Activated naive CD4-positive, alpha-beta T cell treated with anti-CD3 and anti-CD28 coated beads for 36 hours (primary cell): ENCODE measurements at regions not wholly inside any gene's neighbourhood (a gene's known extent, or its start where the extent isn't known, plus 50 kb on each side); places are given as distances from the start of the nearest gene placed in this dataset.

ENCODE experiments used
- CTCF ChIA-PET: fragments of 350-600 bp; sonication (Branson Sonifier 250); formaldehyde crosslinking; loops from one replicate; lab custom pipeline; 2021; ENCODE audit warnings: antibody characterized with exemption; lab: Charles Lee
- DNase-seq: peaks from one replicate; pipeline ENCODE4 v3.0.0-alpha.2; 2020
- H3K27ac Mint-ChIP-seq: one replicate; pipeline ENCODE4 v1.8.0; 2021; ENCODE audit warnings: mild to moderate bottlenecking, mixed read lengths
- H3K27me3 Mint-ChIP-seq: one replicate; pipeline ENCODE4 v1.8.0; 2021; ENCODE audit warnings: low read depth, mixed read lengths
- H3K36me3 Mint-ChIP-seq: one replicate; pipeline ENCODE4 v1.8.0; 2021; ENCODE audit warnings: low read depth, mixed read lengths
- H3K4me1 Mint-ChIP-seq: one replicate; pipeline ENCODE4 v1.8.0; 2021; ENCODE audit warnings: low read depth, mixed read lengths
- H3K4me3 Mint-ChIP-seq: one replicate; pipeline ENCODE4 v1.8.0; 2021; ENCODE audit warnings: mild to moderate bottlenecking, moderate library complexity, mixed read lengths
- H3K9me3 Mint-ChIP-seq: one replicate; pipeline ENCODE4 v1.8.0; 2021; ENCODE audit warnings: mixed read lengths
- intact Hi-C: fragments of 100-400 bp; cut with micrococcal nuclease; formaldehyde crosslinking; loops from one replicate; pipeline ENCODE4 v1.15.1; 2023

- H3K27me3 Mint-ChIP-seq = no peaks in the 10 kb centered on the region
- peaks cover 2% of the 10 kb centered on the region for H3K9me3 Mint-ChIP-seq
- DNase-seq = no peak
- CTCF ChIA-PET = no interaction called here
- H3K4me3 Mint-ChIP-seq = no peak overlapping the region
- intact Hi-C loops = no loop called here
- no peaks in the 10 kb centered on the region for H3K4me1 Mint-ChIP-seq
- no peak overlapping the region for H3K27ac Mint-ChIP-seq
- no peaks in the 10 kb centered on the region for H3K36me3 Mint-ChIP-seq
These were observed 478.9 kb downstream of the CNTN6 start for GRCh38 chr3:1571736-1572135.

- Mint-ChIP-seq H3K4me1 (no peaks in the 10 kb centered on the region), H3K27me3 (no peaks in the 10 kb centered on the region), H3K9me3 (peaks cover 2% of the 10 kb centered on the region), H3K27ac (no peak overlapping the region), H3K4me3 (no peak overlapping the region), H3K36me3 (no peaks in the 10 kb centered on the region)
- intact Hi-C loops = no loop called here
- CTCF ChIA-PET = no interaction called here
- DNase-seq = no peak
These were observed 483.2 kb downstream of the CNTN6 start for GRCh38 chr3:1576047-1576446.

DNA sequence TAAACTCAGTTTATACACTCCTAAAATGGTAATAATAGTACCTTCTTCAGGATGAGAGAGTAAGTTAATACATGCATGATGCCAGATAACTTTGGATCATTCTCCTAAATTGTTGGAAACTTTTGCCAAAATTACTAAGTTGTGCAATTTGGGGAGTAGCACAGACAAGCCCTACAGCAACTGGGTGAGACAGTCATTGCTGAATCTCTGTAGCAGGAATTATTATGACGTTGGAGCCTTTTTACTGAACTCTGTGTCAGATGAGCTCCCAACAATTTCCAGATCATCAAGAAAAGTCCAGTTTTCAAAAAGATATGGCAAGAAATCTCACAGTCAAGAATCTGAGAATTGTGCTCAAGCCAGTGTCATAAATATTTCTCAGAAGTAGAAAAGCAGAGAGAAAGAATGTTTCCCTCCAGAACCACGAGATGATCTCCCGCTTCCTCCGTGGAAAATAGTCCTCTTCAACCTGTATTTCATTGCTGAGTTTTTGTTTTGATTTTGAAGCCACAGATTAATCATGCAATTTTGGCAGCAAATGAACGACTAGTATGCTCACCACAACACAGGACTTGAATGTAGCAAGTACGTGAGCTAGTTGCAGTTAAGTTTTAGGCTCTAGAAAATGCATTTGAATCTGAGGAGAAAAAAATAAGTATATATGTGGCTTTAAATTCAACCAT lies 485.4 kb downstream of the CNTN6 start:
- Mint-ChIP-seq H3K9me3 (peaks cover 6% of the 10 kb centered on the region), H3K4me3 (no peak overlapping the region), H3K4me1 (no peaks in the 10 kb centered on the region), H3K36me3 (no peaks in the 10 kb centered on the region), H3K27ac (no peak overlapping the region), H3K27me3 (no peaks in the 10 kb centered on the region)
- intact Hi-C loops = no loop called here
- CTCF ChIA-PET = no interaction called here
- no peak for DNase-seq

GRCh38 chr3:1583044-1583443 lies 490.2 kb downstream of the CNTN6 start:
- DNase-seq = no peak
- H3K36me3 Mint-ChIP-seq = peaks cover 2% of the 10 kb centered on the region
- H3K9me3 Mint-ChIP-seq = peaks cover 10% of the 10 kb centered on the region
- no peak overlapping the region for H3K27ac Mint-ChIP-seq
- no peak overlapping the region for H3K4me3 Mint-ChIP-seq
- intact Hi-C loops = no loop called here
- CTCF ChIA-PET = no interaction called here
- H3K27me3 Mint-ChIP-seq = no peaks in the 10 kb centered on the region
- no peaks in the 10 kb centered on the region for H3K4me1 Mint-ChIP-seq

DNA sequence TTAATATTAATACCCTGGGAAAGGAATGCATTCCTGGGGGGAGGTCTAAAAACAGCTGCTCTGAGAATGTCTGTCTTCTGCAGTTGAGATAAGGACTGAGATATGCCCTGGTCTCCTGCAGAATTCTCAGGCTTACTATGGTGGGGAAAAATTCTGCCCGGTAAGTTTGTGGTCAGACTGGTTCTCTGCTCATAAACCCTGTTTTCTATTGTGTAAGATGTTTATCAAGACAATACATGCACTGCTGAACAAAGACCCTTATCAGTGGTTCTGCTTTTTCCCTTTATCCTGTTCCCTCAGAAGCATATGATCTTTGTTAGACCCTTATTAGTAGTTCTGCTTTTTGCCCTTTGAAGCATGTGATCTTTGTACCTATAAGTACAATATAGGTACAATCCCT lies 494.6 kb downstream of the CNTN6 start:
- Mint-ChIP-seq H3K9me3 (peaks cover 26% of the 10 kb centered on the region), H3K27ac (no peak overlapping the region), H3K36me3 (peaks cover 2% of the 10 kb centered on the region), H3K4me1 (no peaks in the 10 kb centered on the region), H3K27me3 (no peaks in the 10 kb centered on the region), H3K4me3 (no peak overlapping the region)
- CTCF ChIA-PET = no interaction called here
- intact Hi-C loops = no loop called here
- DNase-seq = no peak

DNA sequence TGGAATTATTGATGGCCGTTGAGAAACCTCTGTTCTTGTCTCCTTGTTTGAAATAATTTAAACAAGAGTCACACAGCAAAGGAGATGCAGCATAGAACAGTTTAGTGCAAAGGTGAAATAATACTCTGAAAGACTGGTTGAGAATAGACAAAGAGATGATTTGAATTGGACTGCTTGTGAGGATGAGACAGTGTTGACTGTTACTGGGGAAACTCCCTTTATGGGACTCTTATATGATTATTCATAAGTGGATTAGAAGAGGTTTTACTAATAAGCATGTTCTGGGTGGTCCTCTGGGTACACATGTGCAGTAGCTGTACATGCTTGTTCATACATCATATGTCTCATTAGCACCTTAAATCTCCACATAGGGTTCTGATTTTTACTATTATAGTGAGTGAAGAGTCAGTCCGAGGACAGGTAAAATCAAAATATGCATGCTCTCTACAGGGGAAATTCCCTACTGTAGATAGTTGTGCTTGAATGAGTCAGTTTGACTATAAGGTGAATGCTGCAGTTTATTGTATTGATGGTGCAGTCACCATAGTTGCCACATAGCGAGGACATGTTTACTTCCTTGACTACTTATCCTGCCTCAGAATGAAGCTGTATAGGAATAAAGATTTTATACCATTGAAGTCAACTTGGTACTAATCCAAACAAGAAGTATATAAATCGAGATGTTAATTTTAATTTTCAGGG lies 498.7 kb downstream of the CNTN6 start:
- intact Hi-C loops = no loop called here
- H3K4me3 Mint-ChIP-seq = no peak overlapping the region
- H3K27ac Mint-ChIP-seq = no peak overlapping the region
- no peaks in the 10 kb centered on the region for H3K36me3 Mint-ChIP-seq
- H3K4me1 Mint-ChIP-seq = no peaks in the 10 kb centered on the region
- peaks cover 22% of the 10 kb centered on the region for H3K9me3 Mint-ChIP-seq
- DNase-seq = no peak
- CTCF ChIA-PET = no interaction called here
- no peaks in the 10 kb centered on the region for H3K27me3 Mint-ChIP-seq

DNA sequence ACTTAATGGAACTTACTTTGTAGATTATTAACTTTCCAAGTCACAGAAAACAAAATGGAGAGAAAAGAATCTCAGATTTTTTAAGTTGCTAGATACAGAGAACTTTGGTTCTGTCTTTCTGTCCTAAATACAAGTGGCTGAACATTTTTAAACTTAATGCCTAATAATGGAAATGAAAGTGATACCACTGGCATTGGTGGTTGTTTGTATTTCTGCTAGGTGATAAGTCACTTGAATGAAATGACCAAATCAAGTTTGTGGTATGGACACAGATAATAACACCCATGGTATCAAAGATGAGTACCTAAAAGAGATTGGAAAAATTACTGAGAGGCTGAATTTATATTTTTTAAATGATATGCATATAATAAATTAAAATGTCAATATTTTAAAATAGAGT lies 502.1 kb downstream of the CNTN6 start:
- CTCF ChIA-PET = no interaction called here
- no peaks in the 10 kb centered on the region for H3K4me1 Mint-ChIP-seq
- DNase-seq = no peak
- no peak overlapping the region for H3K27ac Mint-ChIP-seq
- H3K27me3 Mint-ChIP-seq = no peaks in the 10 kb centered on the region
- intact Hi-C loops = no loop called here
- peaks cover 11% of the 10 kb centered on the region for H3K9me3 Mint-ChIP-seq
- no peak overlapping the region for H3K4me3 Mint-ChIP-seq
- H3K36me3 Mint-ChIP-seq = no peaks in the 10 kb centered on the region

DNA sequence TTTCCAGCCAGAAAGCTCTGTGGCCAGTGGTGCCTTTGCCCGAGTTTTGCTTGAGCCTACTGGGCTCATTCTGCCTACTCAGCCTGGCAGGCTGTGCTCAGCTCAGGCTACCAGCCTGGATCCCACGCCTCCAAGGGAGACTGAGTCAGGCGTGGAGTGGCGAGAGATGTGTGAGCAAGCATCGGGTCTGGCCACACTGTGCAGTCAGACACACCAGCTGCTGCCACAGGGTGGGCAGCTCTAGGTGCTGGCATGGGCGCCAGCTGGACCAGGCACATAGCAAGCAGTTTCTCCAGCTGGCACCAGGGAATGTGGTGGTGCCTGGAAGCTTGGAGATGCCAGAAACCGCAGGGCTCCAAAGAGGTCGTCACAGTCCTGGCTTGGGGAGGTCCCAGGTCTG lies 498.5 kb upstream of the CNTN4 start:
- DNase-seq = no peak
- Mint-ChIP-seq H3K9me3 (peaks cover 2% of the 10 kb centered on the region), H3K4me3 (no peak overlapping the region), H3K27me3 (no peaks in the 10 kb centered on the region), H3K36me3 (no peaks in the 10 kb centered on the region), H3K27ac (no peak overlapping the region), H3K4me1 (no peaks in the 10 kb centered on the region)
- intact Hi-C loops = no loop called here
- CTCF ChIA-PET = no interaction called here

DNA sequence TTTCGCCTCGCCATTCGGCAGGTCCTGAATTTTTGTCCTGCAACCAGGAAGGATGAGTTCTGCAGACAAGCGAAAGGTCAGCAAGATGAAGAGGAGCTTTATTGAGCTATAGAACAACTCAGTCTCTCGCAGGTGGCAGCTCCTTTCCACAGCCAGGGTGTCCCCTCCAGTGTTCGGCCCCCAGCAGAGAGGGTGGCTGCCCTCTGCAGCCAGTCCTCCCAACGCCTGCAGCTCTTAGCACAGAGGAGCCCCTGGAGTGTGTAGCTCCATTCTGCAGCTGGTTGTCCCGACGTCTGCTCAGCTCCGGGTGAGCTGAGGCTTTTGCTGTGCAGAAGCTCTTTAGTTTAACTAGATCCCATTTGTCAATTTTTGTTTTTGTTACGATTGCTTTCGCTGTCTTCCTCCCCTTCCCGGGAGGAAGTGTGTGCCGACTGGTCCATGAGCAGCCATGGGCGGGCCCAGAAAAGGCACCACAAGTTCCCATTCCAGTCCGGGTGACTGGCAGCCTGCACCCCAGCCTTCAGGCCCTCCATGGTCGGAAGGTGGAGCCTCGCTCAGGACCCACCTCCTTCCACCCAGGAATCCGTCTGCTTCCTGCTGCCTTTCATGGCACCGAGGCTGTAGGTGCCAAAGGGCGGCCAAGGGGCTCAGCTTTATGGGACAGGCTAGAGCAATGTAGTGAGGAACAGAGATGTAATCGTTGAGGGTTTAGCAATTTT lies 497.8 kb upstream of the CNTN4 start:
- no peak overlapping the region for H3K4me3 Mint-ChIP-seq
- intact Hi-C loops = no loop called here
- no peaks in the 10 kb centered on the region for H3K27me3 Mint-ChIP-seq
- CTCF ChIA-PET = no interaction called here
- no peaks in the 10 kb centered on the region for H3K36me3 Mint-ChIP-seq
- H3K9me3 Mint-ChIP-seq = peaks cover 2% of the 10 kb centered on the region
- no peak for DNase-seq
- no peaks in the 10 kb centered on the region for H3K4me1 Mint-ChIP-seq
- no peak overlapping the region for H3K27ac Mint-ChIP-seq

GRCh38 chr3:1609416-1609815 lies 489.2 kb upstream of the CNTN4 start:
- CTCF ChIA-PET = interaction anchor here (0.6 kb wide), 1 partner anchor 37 kb away, joined by 5 read pairs; no protein-coding TSS in a partner anchor
- Mint-ChIP-seq H3K4me1 (no peaks in the 10 kb centered on the region), H3K27me3 (no peaks in the 10 kb centered on the region), H3K4me3 (no peak overlapping the region), H3K9me3 (peaks cover 6% of the 10 kb centered on the region), H3K36me3 (no peaks in the 10 kb centered on the region), H3K27ac (no peak overlapping the region)
- intact Hi-C loops = no loop called here
- DNase-seq = no peak

DNA sequence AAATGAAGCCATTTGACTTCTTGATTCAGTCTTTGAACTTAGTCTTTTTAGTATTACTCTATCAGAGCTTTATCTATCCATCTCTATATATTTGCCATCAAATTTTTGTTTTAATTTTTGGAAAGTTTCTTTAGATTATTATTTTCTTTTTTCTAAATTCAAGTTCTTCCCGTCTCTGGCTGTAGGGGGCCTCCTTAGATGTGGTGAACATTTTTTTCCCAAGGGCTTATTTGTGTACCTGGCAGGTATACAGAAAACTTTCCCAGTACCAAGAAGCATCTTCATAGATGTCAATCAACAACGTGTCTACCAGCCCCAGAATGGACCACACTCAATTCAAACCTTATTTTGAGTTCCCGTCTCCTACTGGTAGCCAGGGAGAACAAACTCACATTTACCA lies 486.8 kb upstream of the CNTN4 start:
- Mint-ChIP-seq H3K27ac (no peak overlapping the region), H3K27me3 (no peaks in the 10 kb centered on the region), H3K36me3 (no peaks in the 10 kb centered on the region), H3K9me3 (peaks cover 3% of the 10 kb centered on the region), H3K4me1 (no peaks in the 10 kb centered on the region), H3K4me3 (no peak overlapping the region)
- intact Hi-C loops = no loop called here
- CTCF ChIA-PET = no interaction called here
- no peak for DNase-seq

DNA sequence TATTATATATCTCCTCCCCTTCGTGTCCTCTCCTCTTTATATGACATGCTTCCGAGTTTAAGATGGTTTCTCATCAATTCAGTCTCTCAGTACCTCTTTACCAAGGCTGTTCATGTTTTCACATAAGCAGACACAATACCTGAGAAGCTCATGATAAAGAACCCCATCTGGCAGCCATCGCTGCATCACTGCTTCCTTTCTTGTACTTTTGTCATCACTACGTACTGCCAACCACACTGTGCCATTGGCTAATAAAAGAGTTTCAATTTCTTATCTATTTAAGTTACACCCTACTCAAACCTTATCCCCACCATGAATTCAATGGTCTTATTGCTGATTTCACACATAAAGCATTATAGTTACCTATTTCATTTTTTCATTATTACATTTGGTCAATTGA lies 484.7 kb upstream of the CNTN4 start:
- H3K9me3 Mint-ChIP-seq = peaks cover 3% of the 10 kb centered on the region
- no peak overlapping the region for H3K4me3 Mint-ChIP-seq
- CTCF ChIA-PET = no interaction called here
- H3K4me1 Mint-ChIP-seq = no peaks in the 10 kb centered on the region
- intact Hi-C loops = no loop called here
- H3K36me3 Mint-ChIP-seq = no peaks in the 10 kb centered on the region
- no peaks in the 10 kb centered on the region for H3K27me3 Mint-ChIP-seq
- no peak overlapping the region for H3K27ac Mint-ChIP-seq
- DNase-seq = no peak

DNA sequence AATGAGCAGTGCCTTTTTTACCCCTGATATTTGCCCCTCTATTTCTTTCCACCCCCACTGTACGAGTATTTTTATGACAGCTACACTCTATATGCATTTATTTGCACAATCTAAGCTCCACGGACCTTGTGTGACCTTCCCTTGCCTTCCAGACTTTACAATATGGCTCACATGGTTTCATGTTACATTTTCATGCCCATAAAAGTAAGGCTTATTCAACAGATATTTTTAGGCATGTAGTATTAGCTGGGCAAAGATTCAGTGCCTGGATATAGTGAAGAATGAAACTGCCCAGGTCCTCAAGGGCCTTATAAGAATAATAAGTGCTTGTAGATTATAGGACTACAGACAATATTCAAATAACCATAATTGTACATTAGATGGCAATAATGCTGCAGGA lies 481.9 kb upstream of the CNTN4 start:
- intact Hi-C loops = no loop called here
- CTCF ChIA-PET = no interaction called here
- Mint-ChIP-seq H3K9me3 (no peaks in the 10 kb centered on the region), H3K4me3 (no peak overlapping the region), H3K27me3 (no peaks in the 10 kb centered on the region), H3K27ac (no peak overlapping the region), H3K4me1 (no peaks in the 10 kb centered on the region), H3K36me3 (no peaks in the 10 kb centered on the region)
- no peak for DNase-seq
